DOHH2 (cell line): ENCODE measurements at regions not wholly inside any gene's neighbourhood (a gene's known extent, or its start where the extent isn't known, plus 50 kb on each side); places are given as distances from the start of the nearest gene placed in this dataset.

Experiments
- H3F3A ChIP-seq: fragments of 200-600 bp; sonication (generic), shearing (Covaris generic); 2 replicates; pipeline ENCODE4 v1.6.0; 2016; ENCODE audit warnings: antibody characterized with exemption, mild to moderate bottlenecking; ENCODE audit not compliant: control insufficient read depth, insufficient read depth
- H3K27ac ChIP-seq: fragments of 200-600 bp; sonication (generic); 2 replicates; pipeline ENCODE4 v1.5.1; 2014; ENCODE audit warnings: low read depth, mild to moderate bottlenecking, low read length, moderate library complexity
- H3K27me3 ChIP-seq: fragments of 200-600 bp; sonication (generic); 2 replicates; pipeline ENCODE4 v1.6.1; 2014; ENCODE audit warnings: mild to moderate bottlenecking, low read length, mixed read lengths; ENCODE audit not compliant: control insufficient read depth
- H3K36me3 ChIP-seq: fragments of 200-600 bp; sonication (generic); 2 replicates; pipeline ENCODE4 v1.6.1; 2014; ENCODE audit warnings: mild to moderate bottlenecking, low read length, moderate library complexity, mixed read lengths; ENCODE audit not compliant: control insufficient read depth
- H3K4me1 ChIP-seq: fragments of 200-600 bp; sonication (generic); 2 replicates; pipeline ENCODE4 v1.6.1; 2014; ENCODE audit warnings: mild to moderate bottlenecking, low read length, mixed read lengths; ENCODE audit not compliant: control insufficient read depth
- H3K4me2 ChIP-seq: fragments of 200-600 bp; sonication (generic); 2 replicates; pipeline ENCODE4 v1.6.0; 2014; ENCODE audit warnings: mild to moderate bottlenecking, low read length, moderate library complexity
- H3K4me3 ChIP-seq: fragments of 200-600 bp; sonication (generic); 2 replicates; pipeline ENCODE4 v1.5.1; 2014; ENCODE audit warnings: mild to moderate bottlenecking, low read length, mixed read lengths
- H3K79me2 ChIP-seq: fragments of 200-600 bp; sonication (generic); 2 replicates; pipeline ENCODE4 v1.6.1; 2014; ENCODE audit warnings: mild to moderate bottlenecking, low read length, mixed read lengths; ENCODE audit not compliant: control insufficient read depth
- H3K9me2 ChIP-seq: fragments of 200-600 bp; sonication (generic); replicated peaks from 2 replicates; pipeline ENCODE4 v1.6.1; 2014; ENCODE audit warnings: mild to moderate bottlenecking, low read length, mixed read lengths; ENCODE audit not compliant: control insufficient read depth
- H3K9me3 ChIP-seq: fragments of 200-600 bp; sonication (generic); 2 replicates; pipeline ENCODE4 v1.6.1; 2014; ENCODE audit warnings: antibody characterized with exemption, low read length, mixed read lengths; ENCODE audit not compliant: control insufficient read depth, insufficient read depth
- H4K20me1 ChIP-seq: fragments of 200-600 bp; sonication (generic); 2 replicates; pipeline ENCODE4 v1.6.0; 2014; ENCODE audit warnings: low read depth, mild to moderate bottlenecking, antibody characterized with exemption, low read length, moderate library complexity; ENCODE audit not compliant: control insufficient read depth, insufficient read depth
- EZH2phosphoT487 ChIP-seq: fragments of 200-600 bp; sonication (generic); IDR thresholded peaks from 2 replicates; pipeline ENCODE4 v1.6.1; 2017; ENCODE audit warnings: borderline replicate concordance, mild to moderate bottlenecking, antibody characterized with exemption, low read length, moderate library complexity, mixed read lengths
- TF ChIP-seq, protein P1 (sequence below): fragments of 200-600 bp; sonication (generic); IDR thresholded peaks from one replicate; pipeline ENCODE4 v1.5.1; 2014; ENCODE audit warnings: antibody characterized with exemption, mild to moderate bottlenecking, low read depth, low read length; ENCODE audit not compliant: poor library complexity, severe bottlenecking

DNA sequence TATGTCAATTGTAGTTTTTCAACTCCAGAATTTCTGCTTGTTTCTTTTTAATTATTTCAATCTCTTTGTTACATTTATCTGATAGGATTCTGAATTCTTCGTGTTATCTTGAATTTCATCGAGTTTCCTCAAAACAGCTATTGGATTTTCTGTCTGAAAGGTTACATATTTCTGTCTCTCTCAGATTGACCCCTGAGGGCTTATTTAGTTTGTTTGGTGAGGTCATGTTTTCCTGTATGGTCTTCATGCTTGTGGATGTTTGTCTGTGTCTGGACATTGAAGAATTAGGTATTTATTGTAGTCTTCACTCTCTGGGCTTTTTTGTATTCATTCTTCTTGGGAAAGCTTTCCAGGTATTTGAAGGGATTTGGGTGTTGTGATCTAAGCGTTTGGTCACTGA lies 85.6 kb downstream of the SNAPC1 start:
- TF ChIP-seq EZH2phosphoT487: no peak
- TF ChIP-seq, protein P1, sequence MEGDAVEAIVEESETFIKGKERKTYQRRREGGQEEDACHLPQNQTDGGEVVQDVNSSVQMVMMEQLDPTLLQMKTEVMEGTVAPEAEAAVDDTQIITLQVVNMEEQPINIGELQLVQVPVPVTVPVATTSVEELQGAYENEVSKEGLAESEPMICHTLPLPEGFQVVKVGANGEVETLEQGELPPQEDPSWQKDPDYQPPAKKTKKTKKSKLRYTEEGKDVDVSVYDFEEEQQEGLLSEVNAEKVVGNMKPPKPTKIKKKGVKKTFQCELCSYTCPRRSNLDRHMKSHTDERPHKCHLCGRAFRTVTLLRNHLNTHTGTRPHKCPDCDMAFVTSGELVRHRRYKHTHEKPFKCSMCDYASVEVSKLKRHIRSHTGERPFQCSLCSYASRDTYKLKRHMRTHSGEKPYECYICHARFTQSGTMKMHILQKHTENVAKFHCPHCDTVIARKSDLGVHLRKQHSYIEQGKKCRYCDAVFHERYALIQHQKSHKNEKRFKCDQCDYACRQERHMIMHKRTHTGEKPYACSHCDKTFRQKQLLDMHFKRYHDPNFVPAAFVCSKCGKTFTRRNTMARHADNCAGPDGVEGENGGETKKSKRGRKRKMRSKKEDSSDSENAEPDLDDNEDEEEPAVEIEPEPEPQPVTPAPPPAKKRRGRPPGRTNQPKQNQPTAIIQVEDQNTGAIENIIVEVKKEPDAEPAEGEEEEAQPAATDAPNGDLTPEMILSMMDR: no peak
- Histone ChIP-seq H3K4me1 (no peaks in the 10 kb centered on the region), H3K4me3 (no peak overlapping the region), H3K4me2 (no peak overlapping the region), H3K36me3 (no peaks in the 10 kb centered on the region), H3K79me2 (no peaks in the 10 kb centered on the region), H3K27ac (no peak overlapping the region), H3K9me2 (no peaks in the 10 kb centered on the region), H3K27me3 (no peaks in the 10 kb centered on the region), H3F3A (no peaks in the 10 kb centered on the region), H4K20me1 (no peaks in the 10 kb centered on the region), H3K9me3 (no peaks in the 10 kb centered on the region)

DNA sequence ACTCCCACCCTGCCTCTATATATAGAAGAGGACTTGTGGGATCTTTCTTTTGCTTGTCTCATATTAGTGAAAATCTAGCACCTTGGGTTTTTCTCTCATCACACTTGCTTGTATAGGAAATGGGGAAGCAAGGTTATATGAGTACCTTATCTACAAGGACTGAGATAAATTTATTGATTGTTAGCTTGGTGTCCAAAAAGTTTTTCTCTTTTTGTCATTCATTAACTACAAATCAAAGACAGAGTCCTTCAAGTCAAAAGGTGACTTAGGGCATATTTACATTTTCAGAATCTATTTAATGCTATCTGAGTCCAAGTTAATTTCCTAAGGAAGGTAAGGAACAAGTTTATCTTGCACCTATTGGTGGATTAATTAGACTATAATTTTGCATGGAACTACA lies 92.7 kb downstream of the SNAPC1 start:
- no peaks in the 10 kb centered on the region for H4K20me1 ChIP-seq
- H3K9me2 ChIP-seq: no peaks in the 10 kb centered on the region
- no peaks in the 10 kb centered on the region for H3K79me2 ChIP-seq
- H3K27ac ChIP-seq: no peak overlapping the region
- no peaks in the 10 kb centered on the region for H3K27me3 ChIP-seq
- H3K36me3 ChIP-seq: no peaks in the 10 kb centered on the region
- H3K4me2 ChIP-seq: no peak overlapping the region
- H3K4me3 ChIP-seq: no peak overlapping the region
- no peaks in the 10 kb centered on the region for H3K4me1 ChIP-seq
- TF ChIP-seq, protein P1: no peak
- TF ChIP-seq EZH2phosphoT487: no peak
- no peaks in the 10 kb centered on the region for H3K9me3 ChIP-seq
- no peaks in the 10 kb centered on the region for H3F3A ChIP-seq

DNA sequence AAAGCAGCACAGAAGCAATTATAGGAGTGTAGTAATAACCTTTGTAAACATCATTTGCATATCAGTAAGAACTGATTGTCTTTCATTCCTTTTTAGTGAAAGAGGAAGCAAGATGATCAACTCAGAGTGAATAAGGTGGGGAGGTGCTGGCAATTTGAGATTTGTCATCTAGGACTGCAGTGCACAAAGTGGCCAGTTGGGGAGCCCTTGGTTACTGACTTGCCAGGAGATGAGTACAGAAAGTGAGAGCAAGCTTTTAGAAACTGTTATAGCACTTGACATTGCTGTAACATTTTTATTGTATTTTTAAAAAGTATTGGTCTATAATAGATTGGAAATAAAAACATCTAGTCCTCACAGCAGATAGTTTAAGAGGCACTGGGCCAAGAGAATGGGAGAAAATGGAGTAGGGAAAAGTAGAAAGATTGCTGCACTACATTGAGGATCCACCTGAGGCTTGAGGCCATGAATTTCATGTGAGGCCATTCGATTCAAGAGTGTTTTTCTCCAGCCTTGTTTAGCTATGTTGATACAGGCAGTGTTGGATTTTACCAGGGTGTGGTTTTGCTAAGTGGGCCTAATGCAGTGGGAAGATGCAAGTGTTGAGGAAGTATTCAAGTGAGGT lies 98.2 kb downstream of the SNAPC1 start:
- Histone ChIP-seq H4K20me1 (no peaks in the 10 kb centered on the region), H3K27me3 (no peaks in the 10 kb centered on the region), H3K79me2 (no peaks in the 10 kb centered on the region), H3K36me3 (no peaks in the 10 kb centered on the region), H3K27ac (no peak overlapping the region), H3K4me3 (no peak overlapping the region), H3K9me2 (no peaks in the 10 kb centered on the region), H3K9me3 (no peaks in the 10 kb centered on the region), H3K4me2 (no peak overlapping the region), H3F3A (no peaks in the 10 kb centered on the region), H3K4me1 (no peaks in the 10 kb centered on the region)
- TF ChIP-seq EZH2phosphoT487: no peak
- TF ChIP-seq, protein P1: peak; percentile 79
